Kidney epithelial cell (primary cell): ENCODE measurements at regions not wholly inside any gene's neighbourhood (a gene's known extent, or its start where the extent isn't known, plus 50 kb on each side); places are given as distances from the start of the nearest gene placed in this dataset.
"Not testable (repeated sequence)": the region's sequence is repeated elsewhere in the genome, so short reads cannot be mapped to it uniquely, and the experiment has no call there.

Experiments used
- DNase-seq: peaks from one replicate; pipeline ENCODE4 v3.0.0-alpha.2; 2010; ENCODE audit warnings: low read depth
- H3K27me3 ChIP-seq: 2 replicates; pipeline ENCODE4 v1.6.0; 2011; ENCODE audit warnings: low read length; ENCODE audit not compliant: control insufficient read depth, insufficient read depth
- H3K36me3 ChIP-seq: 2 replicates; pipeline ENCODE4 v1.5.1; 2011; ENCODE audit warnings: low read length; ENCODE audit not compliant: control insufficient read depth, insufficient read depth
- H3K4me3 ChIP-seq: 2 replicates; pipeline ENCODE4 v1.5.1; 2011; ENCODE audit warnings: low read depth, mild to moderate bottlenecking, control low read depth, low read length
- TF ChIP-seq, protein P1 (sequence below): IDR thresholded peaks from 2 replicates; pipeline ENCODE4 v1.5.1; 2011; ENCODE audit warnings: mild to moderate bottlenecking, moderate library complexity, low read length, control low read depth, inconsistent platforms; ENCODE audit not compliant: insufficient read depth, poor library complexity, severe bottlenecking

DNA sequence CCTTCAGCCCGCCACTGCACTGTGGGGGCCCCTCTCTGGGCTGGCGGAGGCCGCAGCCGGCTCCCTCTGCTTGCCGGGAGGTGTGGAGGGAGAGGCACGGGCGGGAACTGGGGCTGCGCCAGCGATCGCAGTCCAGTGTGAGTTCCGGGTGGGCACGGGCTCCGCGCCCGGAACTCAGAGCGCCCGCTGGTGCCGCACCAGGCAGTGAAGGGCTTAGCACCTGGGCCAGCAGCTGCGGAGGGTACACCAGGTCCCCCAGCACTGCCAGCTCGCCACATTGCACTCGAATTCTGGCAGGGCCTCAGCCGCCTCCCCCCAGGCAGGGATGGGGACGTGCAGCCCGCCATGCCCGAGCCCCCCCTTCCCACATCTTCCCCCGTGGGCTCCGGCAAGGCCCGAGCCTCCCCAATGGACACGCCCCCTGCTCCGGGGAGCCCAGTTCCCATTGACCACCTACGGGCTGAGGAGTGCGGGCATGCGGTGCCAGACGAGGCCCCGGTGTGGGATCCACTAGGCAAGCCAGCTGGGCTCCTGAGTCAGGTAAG lies 135.9 kb upstream of the RFC3 start:
- Histone ChIP-seq H3K27me3 (no peaks in the 10 kb centered on the region), H3K4me3 (no peak overlapping the region), H3K36me3 (no peaks in the 10 kb centered on the region)
- TF ChIP-seq, protein P1, sequence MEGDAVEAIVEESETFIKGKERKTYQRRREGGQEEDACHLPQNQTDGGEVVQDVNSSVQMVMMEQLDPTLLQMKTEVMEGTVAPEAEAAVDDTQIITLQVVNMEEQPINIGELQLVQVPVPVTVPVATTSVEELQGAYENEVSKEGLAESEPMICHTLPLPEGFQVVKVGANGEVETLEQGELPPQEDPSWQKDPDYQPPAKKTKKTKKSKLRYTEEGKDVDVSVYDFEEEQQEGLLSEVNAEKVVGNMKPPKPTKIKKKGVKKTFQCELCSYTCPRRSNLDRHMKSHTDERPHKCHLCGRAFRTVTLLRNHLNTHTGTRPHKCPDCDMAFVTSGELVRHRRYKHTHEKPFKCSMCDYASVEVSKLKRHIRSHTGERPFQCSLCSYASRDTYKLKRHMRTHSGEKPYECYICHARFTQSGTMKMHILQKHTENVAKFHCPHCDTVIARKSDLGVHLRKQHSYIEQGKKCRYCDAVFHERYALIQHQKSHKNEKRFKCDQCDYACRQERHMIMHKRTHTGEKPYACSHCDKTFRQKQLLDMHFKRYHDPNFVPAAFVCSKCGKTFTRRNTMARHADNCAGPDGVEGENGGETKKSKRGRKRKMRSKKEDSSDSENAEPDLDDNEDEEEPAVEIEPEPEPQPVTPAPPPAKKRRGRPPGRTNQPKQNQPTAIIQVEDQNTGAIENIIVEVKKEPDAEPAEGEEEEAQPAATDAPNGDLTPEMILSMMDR, result no peak
- no peak for DNase-seq

DNA sequence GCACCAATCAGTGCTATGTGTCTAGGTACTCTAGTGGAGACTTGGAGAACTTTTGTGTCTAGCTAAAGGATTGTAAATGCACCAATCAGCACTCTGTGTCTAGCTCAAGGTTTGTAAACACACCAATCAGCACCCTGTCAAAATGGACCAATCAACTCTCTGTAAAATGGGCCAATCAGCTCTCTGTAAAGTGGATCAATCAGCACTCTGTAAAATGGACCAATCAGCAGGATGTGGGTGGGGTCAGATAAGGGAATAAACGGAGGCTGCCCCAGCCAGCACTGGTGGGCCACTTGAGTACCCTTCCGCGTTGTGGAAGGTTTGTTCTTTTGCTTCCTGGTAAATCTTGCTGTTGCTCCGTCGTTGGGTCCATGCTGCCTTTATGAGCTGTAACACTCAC lies 135.3 kb upstream of the RFC3 start:
- DNase-seq, H3K36me3 ChIP-seq, H3K27me3 ChIP-seq, H3K4me3 ChIP-seq: not testable (repeated sequence)

DNA sequence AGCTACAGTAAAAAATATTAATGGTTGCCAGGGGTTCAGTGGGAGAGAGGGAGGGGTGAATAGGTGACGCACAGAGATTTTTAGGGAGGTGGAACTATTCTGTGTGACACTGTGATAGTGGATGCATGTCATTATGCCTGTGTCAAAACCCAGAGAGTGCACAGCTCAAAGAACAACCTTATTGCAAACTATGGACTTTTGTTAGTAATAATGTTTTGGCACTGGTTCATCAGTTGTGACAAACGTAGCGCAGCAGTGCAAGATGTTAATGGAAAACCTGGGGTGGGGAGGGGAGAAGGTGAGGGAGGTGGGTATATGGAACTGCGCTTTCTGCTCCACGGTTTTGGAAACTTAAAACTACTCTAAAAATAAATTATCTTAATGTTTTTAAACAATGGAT lies 134.6 kb upstream of the RFC3 start:
- DNase-seq, result no peak
- H3K27me3 ChIP-seq, result no peaks in the 10 kb centered on the region

DNA sequence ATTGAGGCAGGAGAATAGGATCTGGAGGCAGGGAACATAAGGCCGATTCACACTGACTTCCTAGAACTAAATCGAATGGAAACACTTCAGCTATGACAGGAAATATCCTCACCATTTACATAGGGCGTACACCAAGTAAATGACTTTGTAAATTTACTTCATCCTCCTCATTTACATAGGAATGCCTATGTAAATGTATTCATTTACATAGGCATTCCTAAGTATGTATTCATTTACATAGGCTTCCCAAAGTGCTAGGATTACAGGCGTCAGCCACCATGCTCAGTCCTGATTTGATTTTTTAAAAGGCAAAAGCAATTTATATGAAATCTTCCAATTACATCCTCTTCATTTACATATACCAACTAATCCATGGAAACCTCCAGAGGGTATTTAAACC lies 133.1 kb upstream of the RFC3 start:
- TF ChIP-seq, protein P1, result no peak
- no peaks in the 10 kb centered on the region for H3K36me3 ChIP-seq
- DNase-seq, result no peak

More for the DNA sequence above, 134.6 kb upstream of the RFC3 start:
- Histone ChIP-seq H3K4me3 (no peak overlapping the region), H3K36me3 (no peaks in the 10 kb centered on the region)
- TF ChIP-seq, protein P1, result no peak

DNA sequence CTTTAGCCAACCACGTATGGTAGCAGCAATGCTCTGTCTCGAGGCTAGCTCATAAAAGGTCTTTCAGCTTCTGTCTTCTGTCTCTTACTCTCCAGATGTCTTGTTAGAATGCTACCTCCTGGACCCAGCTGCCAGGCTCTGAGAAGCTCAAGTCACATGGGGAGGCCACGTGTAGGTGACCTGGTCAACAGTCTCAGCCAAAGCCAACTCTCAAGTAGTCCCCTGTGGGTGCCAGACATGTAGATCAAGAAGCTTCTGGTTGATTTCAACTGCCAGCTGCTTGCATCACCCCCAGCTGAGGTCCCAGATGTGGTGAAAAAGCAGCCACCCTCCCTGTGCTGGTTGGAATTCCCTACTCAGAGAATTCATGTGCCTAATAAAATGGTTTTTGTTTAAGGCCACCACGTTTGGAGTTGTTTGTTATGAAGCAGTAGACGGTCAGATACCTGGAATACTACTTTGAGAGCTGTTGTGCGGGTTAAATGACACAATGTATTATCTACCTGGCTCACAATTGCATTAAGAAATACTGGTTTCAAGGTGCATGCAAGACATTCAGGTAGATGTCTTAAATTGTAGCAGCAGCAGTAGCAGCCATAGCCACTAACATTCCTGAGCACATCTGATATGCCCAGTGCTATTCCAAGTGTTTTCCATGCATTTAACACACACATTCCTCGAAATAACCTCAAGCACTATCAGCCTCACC lies 131.0 kb upstream of the RFC3 start:
- DNase-seq, result no peak

More for the DNA sequence above, 133.1 kb upstream of the RFC3 start:
- Histone ChIP-seq H3K4me3 (no peak overlapping the region), H3K27me3 (no peaks in the 10 kb centered on the region)

DNA sequence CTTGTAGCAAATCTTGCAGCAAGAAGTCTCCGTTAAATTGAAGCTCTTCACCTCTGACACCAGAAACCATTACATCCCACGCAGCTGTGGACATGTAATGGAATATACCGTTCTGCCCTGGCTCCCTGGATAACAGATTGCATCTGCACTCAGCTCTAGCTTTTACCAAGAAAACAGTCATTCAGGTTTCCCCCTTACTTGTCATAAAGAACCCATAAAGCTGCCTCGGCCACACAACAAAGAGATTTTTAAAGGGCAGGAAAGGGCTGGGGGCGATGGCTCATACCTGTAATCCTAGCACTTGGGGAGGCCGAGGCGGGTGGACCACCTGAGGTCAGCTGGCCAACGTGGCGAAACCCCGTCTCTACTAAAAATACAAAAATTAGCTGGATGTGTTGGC lies 127.6 kb upstream of the RFC3 start:
- H3K4me3 ChIP-seq, result no peak overlapping the region
- H3K36me3 ChIP-seq, result no peaks in the 10 kb centered on the region
- no peaks in the 10 kb centered on the region for H3K27me3 ChIP-seq
- TF ChIP-seq, protein P1, result no peak
- DNase-seq, result no peak

More for the DNA sequence above, 131.0 kb upstream of the RFC3 start:
- Histone ChIP-seq H3K36me3 (no peaks in the 10 kb centered on the region), H3K4me3 (no peak overlapping the region), H3K27me3 (no peaks in the 10 kb centered on the region)
- TF ChIP-seq, protein P1, result no peak
